Stimulated activated memory B cell treated with anti-CD40 and anti-IgM and Interleukin-4, amounts not matched to agents 10 μg/mL and 1 μg/mL and 100 μg/mL, for 72 hours (primary cell): ENCODE measurements at regions not wholly inside any gene's neighbourhood (a gene's known extent, or its start where the extent isn't known, plus 50 kb on each side); places are given as distances from the start of the nearest gene placed in this dataset.

Experiments
- ATAC-seq: fragments of 150-1000 bp; cut with Tn5 transposase; 2 replicates; pipeline ENCODE4 v1.10.0; 2021
- H3K27ac Mint-ChIP-seq: one replicate; pipeline ENCODE4 v1.8.0; 2022; ENCODE audit warnings: mild to moderate bottlenecking, mixed read lengths
- H3K27me3 Mint-ChIP-seq: one replicate; pipeline ENCODE4 v1.8.0; 2022; ENCODE audit warnings: mixed read lengths
- H3K36me3 Mint-ChIP-seq: one replicate; pipeline ENCODE4 v1.8.0; 2022; ENCODE audit warnings: mixed read lengths
- H3K4me1 Mint-ChIP-seq: one replicate; pipeline ENCODE4 v1.8.0; 2022; ENCODE audit warnings: mixed read lengths
- H3K4me3 Mint-ChIP-seq: one replicate; pipeline ENCODE4 v1.8.0; 2022; ENCODE audit warnings: mild to moderate bottlenecking, moderate library complexity, mixed read lengths
- H3K9me3 Mint-ChIP-seq: one replicate; pipeline ENCODE4 v1.8.0; 2022; ENCODE audit warnings: mixed read lengths

DNA sequence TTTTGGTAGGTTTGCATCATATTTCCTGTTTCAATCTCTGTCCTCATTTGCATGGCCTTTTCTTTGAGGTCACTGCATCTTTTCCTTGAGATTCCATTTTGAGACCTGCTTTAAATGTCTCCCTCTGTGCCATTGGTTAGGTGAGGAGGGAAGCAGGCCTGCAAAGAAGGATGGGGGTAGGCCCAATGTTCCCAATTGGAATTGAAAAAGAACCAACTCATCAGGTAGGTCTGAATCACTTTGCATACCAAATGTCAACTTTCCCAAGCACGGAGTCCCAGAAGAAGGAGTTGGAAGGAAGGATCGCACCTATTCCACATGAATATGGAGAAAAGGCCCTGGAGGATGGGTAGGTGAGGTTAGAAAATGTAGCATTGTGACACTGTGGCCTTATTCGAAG, 318.5 kb downstream of the BLID start:
- Mint-ChIP-seq H3K4me3 (no peak overlapping the region), H3K36me3 (no peaks in the 10 kb centered on the region), H3K4me1 (no peaks in the 10 kb centered on the region), H3K27ac (no peak overlapping the region), H3K9me3 (peaks cover 10% of the 10 kb centered on the region), H3K27me3 (no peaks in the 10 kb centered on the region)
- ATAC-seq = no peak

DNA sequence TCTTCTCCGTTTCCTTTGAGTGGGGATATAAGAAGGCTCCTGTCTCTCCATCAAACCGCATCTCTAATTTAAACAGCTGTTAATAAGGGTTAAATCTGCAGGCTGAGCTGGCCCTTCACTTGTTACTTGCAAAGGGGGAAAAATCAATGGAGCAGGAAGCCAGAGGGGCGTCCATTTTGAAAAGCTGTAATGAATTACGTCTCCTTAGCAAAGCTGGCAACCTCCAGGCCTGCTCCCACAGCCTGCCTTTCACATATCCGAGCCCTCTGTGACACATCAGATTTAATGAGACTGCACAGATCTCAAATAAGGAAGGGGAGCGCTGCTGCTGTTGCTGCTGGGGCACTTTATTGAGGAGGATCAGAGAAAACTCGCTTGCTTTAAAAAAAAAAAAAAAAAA, 320.8 kb downstream of the BLID start:
- H3K9me3 Mint-ChIP-seq = peaks cover 7% of the 10 kb centered on the region
- H3K4me1 Mint-ChIP-seq = no peaks in the 10 kb centered on the region
- peaks cover 18% of the 10 kb centered on the region for H3K27me3 Mint-ChIP-seq
- H3K4me3 Mint-ChIP-seq = no peak overlapping the region
- no peaks in the 10 kb centered on the region for H3K36me3 Mint-ChIP-seq
- ATAC-seq = no peak
- H3K27ac Mint-ChIP-seq = no peak overlapping the region

DNA sequence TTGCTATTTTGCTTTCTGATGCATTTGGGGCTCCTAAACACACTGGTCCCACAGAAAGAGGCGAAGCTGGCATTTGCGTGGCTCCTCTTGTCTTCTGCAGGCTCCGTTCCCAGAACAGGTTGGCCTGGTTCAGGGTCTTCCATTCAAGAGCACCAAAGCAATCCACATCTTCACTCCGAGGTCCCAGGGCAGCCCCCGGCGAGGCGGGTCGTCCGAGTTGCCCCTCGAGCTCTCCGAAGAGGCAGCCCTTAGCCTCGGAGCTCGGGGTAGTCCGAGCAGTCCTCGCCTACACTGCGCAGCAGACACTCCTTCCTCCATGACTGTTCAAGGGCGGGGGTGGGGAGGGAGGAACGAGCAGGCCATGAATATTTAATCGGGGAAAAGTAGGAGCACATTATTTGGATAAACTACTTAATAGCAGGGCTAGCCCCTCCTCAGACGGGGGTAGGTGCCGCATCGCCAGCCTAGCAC, 321.3 kb downstream of the BLID start:
- H3K27ac Mint-ChIP-seq = no peak overlapping the region
- no peaks in the 10 kb centered on the region for H3K4me1 Mint-ChIP-seq
- no peak for ATAC-seq
- H3K27me3 Mint-ChIP-seq = peaks cover 18% of the 10 kb centered on the region
- no peaks in the 10 kb centered on the region for H3K36me3 Mint-ChIP-seq
- H3K4me3 Mint-ChIP-seq = no peak overlapping the region
- H3K9me3 Mint-ChIP-seq = peaks cover 5% of the 10 kb centered on the region

DNA sequence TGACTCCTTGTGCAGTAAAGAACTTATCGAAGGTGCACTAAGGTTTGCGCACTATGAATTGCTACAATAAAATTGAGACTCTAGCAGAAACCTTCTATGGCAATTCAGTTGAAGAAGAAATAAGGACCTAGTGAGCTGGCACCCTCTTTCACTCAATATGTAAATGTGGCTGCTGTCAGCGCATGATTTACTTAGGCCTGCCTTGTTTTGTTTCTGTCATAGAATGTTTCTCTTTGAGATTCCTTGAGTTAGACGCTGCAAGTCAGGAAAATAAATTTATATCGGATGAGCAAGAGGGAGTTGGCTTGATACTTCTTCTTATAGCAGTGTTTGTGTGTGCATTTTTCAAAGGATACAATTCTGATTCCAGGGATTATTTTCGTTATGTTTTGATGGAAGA, 322.1 kb downstream of the BLID start:
- Mint-ChIP-seq H3K4me3 (no peak overlapping the region), H3K36me3 (no peaks in the 10 kb centered on the region), H3K9me3 (peaks cover 2% of the 10 kb centered on the region), H3K4me1 (no peaks in the 10 kb centered on the region), H3K27ac (no peak overlapping the region), H3K27me3 (peaks cover 18% of the 10 kb centered on the region)
- ATAC-seq = no peak

DNA sequence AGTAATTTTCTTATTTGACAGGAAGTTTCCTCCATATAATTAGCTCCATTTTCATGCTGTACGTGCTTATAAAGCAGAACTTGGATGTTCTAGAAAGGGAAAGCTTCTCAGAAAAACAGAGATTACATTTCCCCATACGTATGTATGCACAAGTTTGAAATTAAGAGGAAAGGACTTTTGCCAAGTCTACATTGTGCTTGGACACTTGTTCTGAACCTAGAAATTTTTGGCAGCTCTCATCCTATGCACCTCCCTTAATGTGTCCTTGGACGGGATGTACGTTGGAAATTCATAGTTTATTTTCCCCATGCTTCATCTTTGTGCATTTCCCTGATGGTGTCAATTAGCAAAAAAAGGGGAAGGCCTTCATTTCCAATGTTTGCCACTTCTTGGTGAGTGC, 322.7 kb downstream of the BLID start:
- Mint-ChIP-seq H3K36me3 (no peaks in the 10 kb centered on the region), H3K4me1 (no peaks in the 10 kb centered on the region), H3K4me3 (no peak overlapping the region), H3K27ac (no peak overlapping the region), H3K9me3 (no peaks in the 10 kb centered on the region), H3K27me3 (peaks cover 18% of the 10 kb centered on the region)
- ATAC-seq = no peak

DNA sequence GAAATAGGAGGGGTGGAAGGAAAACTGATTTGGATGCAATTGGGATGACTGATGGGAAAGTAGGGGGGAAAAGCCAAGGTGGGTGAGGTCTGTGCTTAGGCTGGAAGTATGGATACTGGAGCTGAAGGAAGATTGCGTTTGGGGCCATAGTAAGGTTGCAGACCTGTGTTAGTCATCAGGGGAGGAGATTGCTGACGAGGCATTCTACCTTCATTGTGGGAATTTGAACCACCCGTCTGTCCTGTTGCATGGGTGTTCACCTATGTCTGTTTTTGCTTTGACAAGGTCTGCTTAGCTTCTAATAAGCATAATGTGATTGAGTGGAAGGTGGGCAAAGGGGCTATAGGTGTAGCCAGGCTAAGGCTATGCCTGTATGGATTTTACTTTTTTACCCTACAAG, 323.8 kb downstream of the BLID start:
- H3K4me1 Mint-ChIP-seq = no peaks in the 10 kb centered on the region
- peaks cover 18% of the 10 kb centered on the region for H3K27me3 Mint-ChIP-seq
- no peaks in the 10 kb centered on the region for H3K9me3 Mint-ChIP-seq
- no peak overlapping the region for H3K4me3 Mint-ChIP-seq
- H3K36me3 Mint-ChIP-seq = no peaks in the 10 kb centered on the region
- H3K27ac Mint-ChIP-seq = no peak overlapping the region
- no peak for ATAC-seq

DNA sequence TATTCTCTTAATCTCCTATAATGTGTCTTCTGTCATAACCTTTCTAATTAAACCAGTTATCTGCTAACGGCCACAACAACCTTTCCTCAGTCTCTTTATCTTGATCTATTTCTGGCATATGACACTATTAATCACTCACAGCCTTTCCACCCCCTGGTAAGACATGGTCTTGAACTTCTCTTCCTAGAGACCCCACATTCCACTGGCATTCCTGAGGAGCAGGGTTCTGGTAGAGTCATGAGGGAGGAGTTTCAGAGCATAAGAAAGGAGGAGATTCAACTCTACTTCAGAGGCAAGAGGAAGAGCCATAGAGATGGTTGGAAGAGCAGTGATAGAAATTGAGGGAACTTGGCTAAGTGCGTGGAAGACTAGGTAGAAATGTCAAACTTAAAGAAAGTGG, 325.6 kb downstream of the BLID start:
- Mint-ChIP-seq H3K9me3 (peaks cover 8% of the 10 kb centered on the region), H3K4me3 (no peak overlapping the region), H3K27me3 (peaks cover 27% of the 10 kb centered on the region), H3K4me1 (no peaks in the 10 kb centered on the region), H3K36me3 (peaks cover 7% of the 10 kb centered on the region), H3K27ac (no peak overlapping the region)
- ATAC-seq = no peak

DNA sequence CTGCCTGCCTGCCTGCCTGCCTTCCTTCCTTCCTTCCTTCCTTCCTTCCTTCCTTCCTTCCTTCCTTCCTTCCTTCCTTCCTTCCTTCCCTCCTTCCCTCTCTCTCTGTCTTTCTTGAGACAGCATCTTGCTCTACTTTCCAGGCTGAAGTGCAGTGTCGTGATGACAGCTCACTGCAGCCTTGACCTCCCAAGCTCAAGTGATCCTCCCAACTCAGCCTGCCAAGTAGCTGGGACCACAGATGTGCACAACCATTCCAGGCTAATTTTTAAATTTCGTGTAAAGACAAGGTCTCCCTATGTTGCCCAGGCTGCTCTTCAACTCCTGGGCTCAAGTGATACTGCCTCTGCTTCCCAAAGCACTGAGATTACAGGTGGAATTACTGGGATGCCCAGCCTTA, 328.2 kb upstream of the SORL1-AS1 start:
- Mint-ChIP-seq H3K27me3 (peaks cover under 1% of the 10 kb centered on the region), H3K4me3 (no peak overlapping the region), H3K27ac (no peak overlapping the region), H3K4me1 (no peaks in the 10 kb centered on the region), H3K9me3 (peaks cover 3% of the 10 kb centered on the region), H3K36me3 (peaks cover under 1% of the 10 kb centered on the region)
- ATAC-seq = no peak

DNA sequence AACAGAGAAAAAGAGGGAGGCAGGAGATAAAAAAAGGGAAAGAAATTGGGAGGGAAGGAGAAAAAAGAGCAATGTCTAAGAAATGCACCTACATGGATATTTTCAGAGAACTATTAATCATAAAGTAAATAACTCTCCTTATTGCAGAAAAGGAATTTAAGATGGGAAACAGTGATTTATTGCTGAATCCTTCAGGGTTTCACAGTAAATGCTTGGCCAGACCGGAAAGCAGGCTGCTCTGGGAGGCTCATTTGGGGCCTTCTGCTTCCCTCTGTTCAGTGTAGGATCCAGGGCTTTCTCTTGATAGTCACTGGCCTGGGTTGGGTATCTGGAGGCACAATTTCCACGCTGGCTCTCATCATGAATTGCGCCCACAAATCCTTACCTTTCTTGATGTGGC, 324.3 kb upstream of the SORL1-AS1 start:
- Mint-ChIP-seq H3K4me1 (no peaks in the 10 kb centered on the region), H3K27me3 (no peaks in the 10 kb centered on the region), H3K9me3 (no peaks in the 10 kb centered on the region), H3K27ac (no peak overlapping the region), H3K36me3 (no peaks in the 10 kb centered on the region), H3K4me3 (no peak overlapping the region)
- ATAC-seq = no peak

DNA sequence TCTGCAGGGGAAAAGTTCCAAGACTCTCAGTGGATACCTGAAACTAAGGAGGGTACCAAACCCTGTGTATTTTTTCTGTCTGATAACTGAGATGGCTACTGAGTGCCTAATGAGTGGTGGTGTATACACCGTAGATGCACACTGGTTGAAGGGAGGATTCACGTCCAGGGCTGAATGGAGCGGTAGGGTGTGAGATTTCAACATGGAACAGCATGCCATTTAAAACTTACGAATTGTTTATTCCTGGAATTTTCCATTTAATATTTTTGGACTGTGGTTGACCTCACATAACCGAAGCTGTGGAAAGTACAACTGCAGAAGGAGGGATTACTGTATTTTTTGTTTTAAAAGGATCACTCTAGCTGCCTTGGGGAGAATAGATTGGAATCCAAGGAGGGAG, 322.5 kb upstream of the SORL1-AS1 start:
- H3K36me3 Mint-ChIP-seq = no peaks in the 10 kb centered on the region
- H3K27me3 Mint-ChIP-seq = no peaks in the 10 kb centered on the region
- no peak overlapping the region for H3K4me3 Mint-ChIP-seq
- no peaks in the 10 kb centered on the region for H3K9me3 Mint-ChIP-seq
- H3K27ac Mint-ChIP-seq = no peak overlapping the region
- ATAC-seq = no peak
- no peaks in the 10 kb centered on the region for H3K4me1 Mint-ChIP-seq

DNA sequence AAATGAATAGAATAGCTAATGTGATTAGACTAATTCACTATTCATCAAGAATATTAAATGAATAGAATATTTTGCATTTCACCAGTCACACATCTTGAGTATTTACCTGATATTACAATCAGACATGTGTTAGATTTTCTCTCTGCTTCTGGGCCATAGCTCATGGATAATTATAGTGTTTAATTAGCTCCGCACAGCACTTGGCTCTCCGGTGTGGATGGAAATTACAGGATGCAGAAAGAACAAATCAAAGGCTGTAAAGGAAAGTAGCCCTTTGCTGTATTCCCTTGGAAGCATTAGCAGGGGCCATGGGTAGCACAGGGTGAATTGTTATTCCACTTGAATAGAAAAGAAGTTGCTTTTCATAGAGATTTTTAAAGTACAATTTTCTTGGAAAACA, 320.3 kb upstream of the SORL1-AS1 start:
- no peaks in the 10 kb centered on the region for H3K36me3 Mint-ChIP-seq
- H3K9me3 Mint-ChIP-seq = peaks cover 3% of the 10 kb centered on the region
- no peak for ATAC-seq
- no peak overlapping the region for H3K27ac Mint-ChIP-seq
- no peaks in the 10 kb centered on the region for H3K27me3 Mint-ChIP-seq
- no peak overlapping the region for H3K4me3 Mint-ChIP-seq
- H3K4me1 Mint-ChIP-seq = peaks cover 18% of the 10 kb centered on the region

DNA sequence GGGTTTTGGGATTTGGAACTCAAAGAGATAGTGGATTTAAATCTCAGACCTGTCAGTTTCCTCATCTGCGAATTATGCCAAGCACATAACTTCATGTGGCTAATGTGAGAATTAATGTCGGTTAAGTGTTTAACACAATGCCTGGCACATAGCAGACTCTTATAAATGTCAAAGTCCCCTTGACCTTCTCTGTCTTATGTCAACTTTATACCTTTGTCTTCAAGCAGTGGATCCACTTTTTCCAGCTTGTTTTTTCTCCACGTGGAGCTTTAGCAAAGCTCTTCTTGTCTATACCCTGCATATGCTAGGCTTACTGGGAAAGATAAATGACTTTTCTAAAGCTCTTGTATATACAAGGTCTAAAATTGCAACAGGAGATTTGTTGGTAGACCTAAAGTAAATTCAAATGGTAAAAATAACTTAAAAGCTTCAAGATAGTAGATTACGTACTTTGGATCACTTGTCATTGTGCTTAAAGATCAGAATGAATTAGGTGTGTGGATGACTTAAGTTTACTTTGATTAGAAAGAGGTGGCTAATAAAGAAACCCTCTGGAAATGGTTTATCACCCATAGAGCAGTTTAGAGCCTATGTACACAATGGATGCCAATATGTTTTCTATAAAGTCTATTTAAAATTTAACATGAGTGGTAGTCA, 318.3 kb upstream of the SORL1-AS1 start:
- H3K9me3 Mint-ChIP-seq = peaks cover 3% of the 10 kb centered on the region
- H3K27me3 Mint-ChIP-seq = peaks cover under 1% of the 10 kb centered on the region
- no peak for ATAC-seq
- H3K36me3 Mint-ChIP-seq = no peaks in the 10 kb centered on the region
- no peak overlapping the region for H3K4me3 Mint-ChIP-seq
- H3K27ac Mint-ChIP-seq = no peak overlapping the region
- peaks cover 27% of the 10 kb centered on the region for H3K4me1 Mint-ChIP-seq

DNA sequence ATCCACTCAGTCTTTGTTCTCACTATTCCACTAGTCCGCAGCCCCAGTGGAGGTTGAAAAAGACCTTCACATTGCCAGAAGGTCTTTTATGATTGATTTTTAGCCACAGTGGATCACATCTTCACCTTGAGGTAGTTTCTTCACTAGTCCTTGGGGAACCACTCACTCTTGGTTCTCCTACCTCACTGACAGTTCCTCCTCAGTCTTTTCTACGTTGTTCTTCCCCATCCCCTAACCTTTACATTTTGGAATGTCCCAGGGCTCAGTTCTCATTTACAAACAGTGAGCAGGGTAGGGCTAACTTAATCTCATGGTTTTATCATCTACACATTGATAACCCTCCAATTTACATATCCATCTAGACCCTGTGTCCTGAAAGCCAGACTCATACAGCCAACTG, 316.4 kb upstream of the SORL1-AS1 start:
- peaks cover 3% of the 10 kb centered on the region for H3K9me3 Mint-ChIP-seq

DNA sequence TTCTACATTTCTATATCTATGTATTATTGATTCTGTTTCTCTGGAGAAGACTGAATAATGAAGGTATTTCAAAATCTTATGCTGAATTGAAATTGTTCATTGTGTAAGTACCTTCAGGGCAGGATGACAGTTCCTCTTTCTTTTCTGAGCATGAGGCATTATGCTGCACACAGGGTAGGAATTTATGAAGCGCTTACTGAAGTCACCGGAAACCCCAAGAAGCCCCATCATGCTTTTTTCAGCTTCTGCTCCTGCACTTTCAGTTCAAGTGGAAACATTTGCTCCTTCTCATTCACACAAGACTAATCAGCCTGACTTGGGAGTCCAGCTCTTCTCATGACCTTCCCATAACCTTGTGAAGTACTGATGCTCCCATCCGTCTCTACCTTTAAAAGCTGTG, 314.7 kb upstream of the SORL1-AS1 start:
- peaks cover 3% of the 10 kb centered on the region for H3K9me3 Mint-ChIP-seq
- H3K4me1 Mint-ChIP-seq = peaks cover 49% of the 10 kb centered on the region
- peak overlapping the region; percentile 69 for H3K27ac Mint-ChIP-seq
- peak; percentile 84 for ATAC-seq
- peaks cover 6% of the 10 kb centered on the region for H3K27me3 Mint-ChIP-seq
- H3K4me3 Mint-ChIP-seq = no peak overlapping the region
- H3K36me3 Mint-ChIP-seq = no peaks in the 10 kb centered on the region

More for the DNA sequence above, 316.4 kb upstream of the SORL1-AS1 start:
- Mint-ChIP-seq H3K27ac (peak overlapping the region; percentile 69), H3K27me3 (peaks cover 6% of the 10 kb centered on the region), H3K4me3 (peak overlapping the region; percentile 62), H3K36me3 (no peaks in the 10 kb centered on the region), H3K4me1 (peaks cover 34% of the 10 kb centered on the region)
- ATAC-seq = peak; percentile 79

DNA sequence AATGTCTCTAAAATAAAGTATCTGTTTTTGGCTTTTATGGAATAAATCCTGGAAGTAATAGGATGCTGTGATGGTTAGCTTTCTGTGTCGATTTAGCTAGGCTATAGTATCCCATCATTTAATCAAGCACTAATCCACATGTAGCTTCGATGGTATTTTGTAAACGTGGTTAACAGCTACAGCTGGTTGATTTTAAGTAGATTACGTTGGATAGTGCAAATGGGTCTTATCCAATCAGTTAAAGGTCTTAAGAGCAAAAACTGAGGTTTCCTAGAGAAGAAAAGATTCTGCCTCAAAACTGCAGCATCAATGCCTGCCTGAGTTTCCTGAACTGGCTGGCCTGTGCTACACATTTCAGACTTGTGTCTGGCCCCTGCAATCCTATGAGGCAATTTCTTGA, 314.2 kb upstream of the SORL1-AS1 start:
- Mint-ChIP-seq H3K27ac (peak overlapping the region; percentile 69), H3K36me3 (no peaks in the 10 kb centered on the region)
- ATAC-seq = no peak

DNA sequence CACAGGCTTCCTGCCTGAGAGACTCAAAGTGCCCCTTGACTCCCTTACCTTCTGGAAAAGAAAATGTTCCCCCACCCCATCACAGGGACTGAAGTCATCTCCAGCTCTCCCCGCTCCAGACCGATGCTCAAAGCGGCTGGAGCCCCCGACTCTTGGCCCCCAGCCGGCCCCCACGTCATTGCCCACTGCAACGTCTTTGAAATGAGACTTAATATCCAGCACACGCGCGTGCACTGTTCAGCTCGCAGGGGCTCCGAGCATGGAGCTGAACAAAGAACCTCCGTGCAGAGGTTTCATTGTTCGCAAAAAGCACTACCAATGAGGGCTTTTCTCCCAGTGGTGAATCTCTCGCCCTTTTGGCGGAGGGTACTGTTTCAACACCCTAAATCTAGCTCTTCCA, 313.4 kb upstream of the SORL1-AS1 start:
- no peak for ATAC-seq
- no peaks in the 10 kb centered on the region for H3K36me3 Mint-ChIP-seq
- peak overlapping the region; percentile 59 for H3K27ac Mint-ChIP-seq
- peaks cover 6% of the 10 kb centered on the region for H3K27me3 Mint-ChIP-seq
- H3K4me1 Mint-ChIP-seq = peaks cover 49% of the 10 kb centered on the region
- H3K9me3 Mint-ChIP-seq = peaks cover 3% of the 10 kb centered on the region
- H3K4me3 Mint-ChIP-seq = no peak overlapping the region

More for the DNA sequence above, 314.2 kb upstream of the SORL1-AS1 start:
- H3K27me3 Mint-ChIP-seq = peaks cover 6% of the 10 kb centered on the region
- peaks cover 3% of the 10 kb centered on the region for H3K9me3 Mint-ChIP-seq
- no peak overlapping the region for H3K4me3 Mint-ChIP-seq
- H3K4me1 Mint-ChIP-seq = peaks cover 49% of the 10 kb centered on the region
